ENCODE measurements at regions not wholly inside any gene's neighbourhood (a gene's known extent, or its start where the extent isn't known, plus 50 kb on each side); places are given as distances from the start of the nearest gene placed in this dataset.
"Not testable (repeated sequence)": the region's sequence is repeated elsewhere in the genome, so short reads cannot be mapped to it uniquely, and the experiment has no call there.

- DNase-seq (ENCODE audit: low read depth in 1 of 2, low spot score in 1 of 2) = no peak
These were observed 140.5 kb upstream of the AADAT start for GRCh38 chr4:170230242-170230641.

- no peak for DNase-seq (ENCODE audit: low read depth in 1 of 2, low spot score in 1 of 2)
These were observed 139.2 kb upstream of the AADAT start for GRCh38 chr4:170229006-170229405.

- no peak for DNase-seq (ENCODE audit: low read depth in 1 of 2, low spot score in 1 of 2)
These were observed 138.2 kb upstream of the AADAT start for GRCh38 chr4:170227928-170228327.

- no peak for DNase-seq (ENCODE audit: low read depth in 1 of 2, low spot score in 1 of 2)
These were observed 136.5 kb upstream of the AADAT start for GRCh38 chr4:170226288-170226687.

- no peak for DNase-seq (ENCODE audit: low read depth in 1 of 2, low spot score in 1 of 2)
These were observed 125.0 kb upstream of the AADAT start for GRCh38 chr4:170214731-170215130.

GRCh38 chr4:170214101-170214500, 124.3 kb upstream of the AADAT start:
- no peak for DNase-seq (ENCODE audit: low read depth in 1 of 2, low spot score in 1 of 2)

- no peak for DNase-seq (ENCODE audit: low read depth in 1 of 2, low spot score in 1 of 2)
These were observed 113.0 kb upstream of the AADAT start for GRCh38 chr4:170202721-170203120.

GRCh38 chr4:170198747-170199146, 109.0 kb upstream of the AADAT start:
- DNase-seq (ENCODE audit: low read depth in 1 of 2, low spot score in 1 of 2) = no peak

- DNase-seq (ENCODE audit: low read depth in 1 of 2, low spot score in 1 of 2) = not testable (repeated sequence)
These were observed 105.0 kb upstream of the AADAT start for GRCh38 chr4:170194794-170195193.

GRCh38 chr4:170193496-170193895, 103.7 kb upstream of the AADAT start:
- no peak for DNase-seq (ENCODE audit: low read depth in 1 of 2, low spot score in 1 of 2)

GRCh38 chr4:170190265-170190664, 100.5 kb upstream of the AADAT start:
- DNase-seq (ENCODE audit: low read depth in 1 of 2, low spot score in 1 of 2) = no peak

- DNase-seq (ENCODE audit: low read depth in 1 of 2, low spot score in 1 of 2) = no peak
These were observed 81.1 kb upstream of the AADAT start for GRCh38 chr4:170170861-170171260.

GRCh38 chr4:170169699-170170098, 79.9 kb upstream of the AADAT start:
- DNase-seq (ENCODE audit: low read depth in 1 of 2, low spot score in 1 of 2) = no peak

GRCh38 chr4:170167678-170168077, 77.9 kb upstream of the AADAT start:
- DNase-seq (ENCODE audit: low read depth in 1 of 2, low spot score in 1 of 2) = no peak

GRCh38 chr4:170166193-170166592, 76.4 kb upstream of the AADAT start:
- DNase-seq (ENCODE audit: low read depth in 1 of 2, low spot score in 1 of 2) = not testable (repeated sequence)

- no peak for DNase-seq (ENCODE audit: low read depth in 1 of 2, low spot score in 1 of 2)
These were observed 72.7 kb upstream of the AADAT start for GRCh38 chr4:170162416-170162815.

- DNase-seq (ENCODE audit: low read depth in 1 of 2, low spot score in 1 of 2) = no peak
These were observed 67.9 kb upstream of the AADAT start for GRCh38 chr4:170157670-170158069.

- DNase-seq (ENCODE audit: low read depth in 1 of 2, low spot score in 1 of 2) = no peak
These were observed 55.4 kb upstream of the AADAT start for GRCh38 chr4:170145120-170145519.

GRCh38 chr4:170139764-170140163, 50.0 kb upstream of the AADAT start:
- no peak for DNase-seq (ENCODE audit: low read depth in 1 of 2, low spot score in 1 of 2)
